ENCODE measurements at regions not wholly inside any gene's neighbourhood (a gene's known extent, or its start where the extent isn't known, plus 50 kb on each side); places are given as distances from the start of the nearest gene placed in this dataset.
A peak's percentile ranks its signal among the peaks of the same experiment; 100 is the strongest.

- Histone ChIP-seq H3K27me3 (no peaks in the 10 kb centered on the region), H3K27ac (no peak overlapping the region), H3K36me3 (no peaks in the 10 kb centered on the region), H3K4me3 (no peak overlapping the region), H3K4me1 (peaks cover 0 to 12% (median 4%) of the 10 kb centered on the region in 4 donors), H3K9me3 (no peaks in the 10 kb centered on the region)
- no peak for TF ChIP-seq POLR2AphosphoS5 (IDR thresholded peaks at IDR 0.05)
- no peak for TF ChIP-seq EP300 (IDR thresholded peaks at IDR 0.05)
- TF ChIP-seq CTCF (IDR thresholded peaks at IDR 0.05), result no peak
- no peak for TF ChIP-seq POLR2A (IDR thresholded peaks at IDR 0.05)
- no peak for DNase-seq
- intact Hi-C loops (cut with DNase I), result loop anchor here (5.0 kb wide), 1 partner anchor 37 kb away; no protein-coding TSS in a partner anchor
These were observed 166.8 kb upstream of the TARS1 start for GRCh38 chr5:33273985-33274384.

DNA sequence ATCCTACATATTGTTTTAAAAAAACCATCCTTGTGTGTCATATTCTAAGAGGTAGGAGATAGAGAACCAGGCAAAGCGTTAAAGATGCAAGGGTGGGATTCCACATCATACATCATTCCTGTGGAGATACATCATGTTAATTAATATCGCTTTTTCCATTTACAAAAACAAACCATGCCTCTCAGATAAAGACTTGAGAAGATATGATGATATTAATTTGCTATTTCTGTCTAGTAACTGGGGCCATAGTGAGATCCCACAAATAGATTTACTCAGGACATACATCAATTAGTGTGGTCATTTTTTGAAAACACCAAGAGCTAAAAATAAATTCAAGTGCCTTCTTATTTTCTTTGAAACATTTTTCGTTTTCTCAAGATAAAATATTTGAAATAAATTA, 165.4 kb upstream of the TARS1 start:
- H3K4me1 ChIP-seq, result peaks cover 0 to 12% (median 4%) of the 10 kb centered on the region in 4 donors
- no peaks in the 10 kb centered on the region for H3K9me3 ChIP-seq
- 82 to 84% methylated on average over 3 of the region's 3 CpGs for whole genome bisulfite sequencing, 2 donors
- no peaks in the 10 kb centered on the region for H3K36me3 ChIP-seq
- DNase-seq, result no peak
- no peak for TF ChIP-seq POLR2A (IDR thresholded peaks at IDR 0.05)
- TF ChIP-seq CTCF (IDR thresholded peaks at IDR 0.05), result no peak
- no peak for TF ChIP-seq EP300 (IDR thresholded peaks at IDR 0.05)
- no peak for TF ChIP-seq POLR2AphosphoS5 (IDR thresholded peaks at IDR 0.05)
- no peaks in the 10 kb centered on the region for H3K27me3 ChIP-seq
- H3K4me3 ChIP-seq, result no peak overlapping the region
- intact Hi-C loops (cut with DNase I), result no loop called here
- H3K27ac ChIP-seq, result no peak overlapping the region

- H3K36me3 ChIP-seq, result no peaks in the 10 kb centered on the region
- peaks cover 0 to 14% (median 6%) of the 10 kb centered on the region in 4 donors for H3K4me1 ChIP-seq
- peak overlapping the region in 1 of 4 donors; percentile 2 for H3K27ac ChIP-seq
- no peak overlapping the region for H3K4me3 ChIP-seq
- intact Hi-C loops (cut with DNase I), result no loop called here
- no peaks in the 10 kb centered on the region for H3K27me3 ChIP-seq
- no peaks in the 10 kb centered on the region for H3K9me3 ChIP-seq
- WGBS, 2 donors, result 67 to 82% methylated on average over 5 of the region's 5 CpGs
- no peak for TF ChIP-seq EP300 (IDR thresholded peaks at IDR 0.05)
- TF ChIP-seq POLR2A (IDR thresholded peaks at IDR 0.05), result no peak
- TF ChIP-seq CTCF (IDR thresholded peaks at IDR 0.05), result no peak
- no peak for TF ChIP-seq POLR2AphosphoS5 (IDR thresholded peaks at IDR 0.05)
- no peak for DNase-seq
These were observed 164.7 kb upstream of the TARS1 start for GRCh38 chr5:33275921-33276627.

DNA sequence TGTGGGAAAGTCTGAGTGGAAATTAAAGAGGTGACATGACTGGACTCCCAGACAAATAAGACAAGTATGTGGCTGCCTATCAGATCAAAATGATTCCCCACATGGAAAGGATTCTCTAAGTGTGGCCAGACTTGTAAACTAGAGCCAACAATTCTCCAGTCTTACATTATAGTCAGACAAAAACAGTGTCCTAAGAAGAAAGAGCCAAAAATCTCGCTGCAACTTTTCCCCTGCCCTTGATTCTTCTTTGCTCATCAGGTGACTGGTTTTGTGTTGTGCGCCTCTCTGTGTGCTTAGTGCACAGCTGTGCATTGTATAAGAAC, 164.2 kb upstream of the TARS1 start:
- no peaks in the 10 kb centered on the region for H3K9me3 ChIP-seq
- intact Hi-C loops (cut with DNase I), result no loop called here
- WGBS, 2 donors, result 75 to 78% methylated on average over 2 of the region's 2 CpGs

More for the DNA sequence above, 164.2 kb upstream of the TARS1 start:
- H3K4me3 ChIP-seq, result no peak overlapping the region
- no peak for DNase-seq
- H3K36me3 ChIP-seq, result no peaks in the 10 kb centered on the region
- TF ChIP-seq POLR2AphosphoS5 (IDR thresholded peaks at IDR 0.05) (no peak), POLR2A (IDR thresholded peaks at IDR 0.05) (no peak), EP300 (IDR thresholded peaks at IDR 0.05) (no peak), CTCF (IDR thresholded peaks at IDR 0.05) (no peak)
- H3K27me3 ChIP-seq, result no peaks in the 10 kb centered on the region
- peak overlapping the region in 1 of 4 donors; percentile 2 for H3K27ac ChIP-seq
- peaks cover 0 to 19% (median 10%) of the 10 kb centered on the region in 4 donors for H3K4me1 ChIP-seq
